IMR-90 (cell line): ENCODE measurements at regions not wholly inside any gene's neighbourhood (a gene's known extent, or its start where the extent isn't known, plus 50 kb on each side); places are given as distances from the start of the nearest gene placed in this dataset.

ENCODE experiments used
- ATAC-seq: fragments of 200-7000 bp; cut with Tn5 transposase; 2 replicates; pipeline ENCODE4 v1.9.1; 2020; ENCODE audit warnings: low read depth, mild to moderate bottlenecking, moderate library complexity
- BruUV-seq: library from RNA; stranded (reverse); fragments of 400-500 nt; replicated peaks from 2 replicates; lab custom pipeline; 2021; lab: Mats Ljungman, UMichigan
- CTCF ChIA-PET: fragments of 300-600 bp; formaldehyde crosslinking; extraction: SDS; loops from one replicate; lab custom pipeline; 2021; ENCODE audit warnings: antibody characterized with exemption; lab: Yijun Ruan, JAX
- POLR2A ChIA-PET: fragments of 300-600 bp; sonication (Branson Sonifier 250); formaldehyde crosslinking; loops from one replicate; lab custom pipeline; 2022; ENCODE audit warnings: antibody characterized with exemption; ENCODE audit not compliant: unreplicated experiment; lab: Charles Lee
- DNase-seq: peaks from one replicate; pipeline ENCODE4 v3.0.0; 2013
- H2AFZ ChIP-seq: replicated peaks from 2 replicates; pipeline ENCODE3; 2013; ENCODE audit warnings: low read length, mild to moderate bottlenecking; ENCODE audit not compliant: poor library complexity
- H2AK5ac ChIP-seq: 2 replicates; pipeline ENCODE4 v1.6.1; 2013; ENCODE audit warnings: low read depth, low read length, inconsistent platforms
- H2AK9ac ChIP-seq: replicated peaks from 2 replicates; pipeline ENCODE3; 2013; ENCODE audit warnings: mild to moderate bottlenecking, low read depth, low read length, moderate library complexity; ENCODE audit not compliant: poor library complexity
- H2BK120ac ChIP-seq: 2 replicates; pipeline ENCODE4 v1.6.1; 2013; ENCODE audit warnings: low read depth, low read length, inconsistent platforms
- H2BK15ac ChIP-seq: 3 replicates; pipeline ENCODE4 v1.6.1; 2013; ENCODE audit warnings: low read depth, low read length, inconsistent platforms
- H2BK20ac ChIP-seq: 2 replicates; pipeline ENCODE4 v1.6.1; 2013; ENCODE audit warnings: low read depth, mild to moderate bottlenecking, inconsistent platforms, low read length, moderate library complexity
- H2BK5ac ChIP-seq: 2 replicates; pipeline ENCODE4 v1.6.1; 2013; ENCODE audit warnings: mild to moderate bottlenecking, low read depth, low read length, inconsistent platforms; ENCODE audit not compliant: poor library complexity, severe bottlenecking
- H3K14ac ChIP-seq: replicated peaks from 2 replicates; pipeline ENCODE4 v1.6.1; 2013; ENCODE audit warnings: low read depth, low read length, inconsistent platforms
- H3K18ac ChIP-seq: 2 replicates; pipeline ENCODE4 v1.6.1; 2013; ENCODE audit warnings: low read depth, low read length, control low read depth
- H3K23ac ChIP-seq: 2 replicates; pipeline ENCODE4 v1.6.1; 2013; ENCODE audit warnings: low read depth, low read length, inconsistent platforms
- H3K27ac ChIP-seq: 2 replicates; pipeline ENCODE4 v1.5.1; 2013; ENCODE audit warnings: mild to moderate bottlenecking, control low read depth, low read length; ENCODE audit not compliant: insufficient read depth
- H3K27me3 ChIP-seq: 2 replicates; pipeline ENCODE4 v1.6.1; 2013; ENCODE audit warnings: low read length; ENCODE audit not compliant: control insufficient read depth, insufficient read depth
- H3K36me3 ChIP-seq: 2 replicates; pipeline ENCODE4 v1.6.1; 2013; ENCODE audit warnings: low read length, mixed read lengths; ENCODE audit not compliant: control insufficient read depth, insufficient read depth
- H3K4ac ChIP-seq: 2 replicates; pipeline ENCODE4 v1.6.1; 2013; ENCODE audit warnings: low read depth, low read length, inconsistent platforms
- H3K4me1 ChIP-seq: 2 replicates; pipeline ENCODE4 v1.6.1; 2013; ENCODE audit warnings: low read length, mixed read lengths; ENCODE audit not compliant: control insufficient read depth, insufficient read depth
- H3K4me2 ChIP-seq: 2 replicates; pipeline ENCODE4 v1.6.1; 2013; ENCODE audit warnings: low read depth, mild to moderate bottlenecking, control low read depth, low read length, moderate library complexity
- H3K4me3 ChIP-seq: 2 replicates; pipeline ENCODE4 v1.5.1; 2013; ENCODE audit warnings: low read depth, mild to moderate bottlenecking, control low read depth, low read length, moderate library complexity; ENCODE audit not compliant: insufficient read depth
- H3K56ac ChIP-seq: 2 replicates; pipeline ENCODE4 v1.6.1; 2013; ENCODE audit warnings: low read length, inconsistent platforms; ENCODE audit not compliant: insufficient read depth; ENCODE audit errors: extremely low read depth
- H3K79me1 ChIP-seq, 2 experiments: 2 replicates each; pipeline ENCODE4 v1.6.1; 2013; ENCODE audit warnings: low read length in 2 of 2, inconsistent platforms in 1 of 2, low read depth in 1 of 2
- H3K9ac ChIP-seq: 2 replicates; pipeline ENCODE4 v1.6.1; 2013; ENCODE audit warnings: low read depth, low read length, control low read depth
- H3K9me1 ChIP-seq: 2 replicates; pipeline ENCODE4 v1.6.1; 2013; ENCODE audit warnings: low read length, inconsistent platforms; ENCODE audit not compliant: insufficient read depth
- H3K9me3 ChIP-seq: 2 replicates; pipeline ENCODE4 v1.6.1; 2013; ENCODE audit warnings: low read length; ENCODE audit not compliant: control insufficient read depth, insufficient read depth
- H4K20me1 ChIP-seq: 2 replicates; pipeline ENCODE4 v1.6.1; 2013; ENCODE audit warnings: low read length, inconsistent platforms; ENCODE audit not compliant: insufficient read depth
- H4K5ac ChIP-seq: 2 replicates; pipeline ENCODE4 v1.6.1; 2013; ENCODE audit warnings: mild to moderate bottlenecking, low read depth, low read length, control low read depth
- H4K8ac ChIP-seq, 2 experiments: 2 replicates each; pipeline ENCODE4 v1.6.1; 2013; ENCODE audit warnings: low read depth in 2 of 2, low read length in 2 of 2, control low read depth in 1 of 2, inconsistent platforms in 1 of 2
- H4K91ac ChIP-seq: 2 replicates; pipeline ENCODE4 v1.6.1; 2013; ENCODE audit warnings: low read depth, low read length, inconsistent platforms; ENCODE audit not compliant: insufficient read depth
- CEBPB ChIP-seq: IDR thresholded peaks from 2 replicates; pipeline ENCODE4 v1.6.1; 2012; ENCODE audit warnings: low read depth, low read length, improper control_type of control experiment
- CHD1 ChIP-seq: IDR thresholded peaks from 2 replicates; pipeline ENCODE4 v1.6.1; 2012; ENCODE audit warnings: low read depth, low read length, improper control_type of control experiment
- WGBS, 2 experiments: methylation state at CpG; one replicate each; pipeline versions ENCODE4 v1.1.5 to v1.1.7; 2013; ENCODE audit warnings: missing lambda C conversion rate in 2 of 2; ENCODE audit not compliant: insufficient read length in 1 of 2; ENCODE audit errors: extremely low coverage in 2 of 2; 5-methylcytosine and 5-hydroxymethylcytosine counted together
- dilution Hi-C: fragments of 300-500 bp; cut with HindIII; formaldehyde crosslinking; loops from one replicate; pipeline ENCODE4 v1.14.3; 2018; ENCODE audit warnings: low sequenced_read_pairs; ENCODE audit not compliant: unreplicated experiment
- in situ Hi-C: fragments of 300-500 bp; cut with MboI; formaldehyde crosslinking; loops from 3 replicates; pipeline ENCODE4 v1.14.3; 2019; ENCODE audit warnings: low sequenced_read_pairs, inconsistent platforms, mixed read lengths
- intact Hi-C: fragments of 100-400 bp; cut with micrococcal nuclease; formaldehyde crosslinking; loops from 2 replicates; pipeline ENCODE4 v1.10.0; 2022

- H2BK5ac ChIP-seq: no peak overlapping the region
- H3K27ac ChIP-seq: no peak overlapping the region
- H3K36me3 ChIP-seq: no peaks in the 10 kb centered on the region
- H2BK120ac ChIP-seq: no peak overlapping the region
- H2BK15ac ChIP-seq: no peak overlapping the region
- DNase-seq (no peak), ATAC-seq (no peak)
- no peaks in the 10 kb centered on the region for H3K4me1 ChIP-seq
- CTCF ChIA-PET: no interaction called here
- no peak overlapping the region for H3K14ac ChIP-seq
- H4K20me1 ChIP-seq: no peaks in the 10 kb centered on the region
- TF ChIP-seq CEBPB (peak; percentile 82), CHD1 (no peak)
- H3K23ac ChIP-seq: no peak overlapping the region
- no peak overlapping the region for H3K4me3 ChIP-seq
- H4K8ac ChIP-seq: no peak overlapping the region
- H3K9me3 ChIP-seq: no peaks in the 10 kb centered on the region
- no peaks in the 10 kb centered on the region for H3K27me3 ChIP-seq
- H3K9ac ChIP-seq: no peak overlapping the region
- no peak overlapping the region for H3K56ac ChIP-seq
- no peak overlapping the region for H4K91ac ChIP-seq
- no peak overlapping the region for H2BK20ac ChIP-seq
- no peak overlapping the region for H2AFZ ChIP-seq
- no peak overlapping the region for H2AK9ac ChIP-seq
- dilution Hi-C loops (no loop called here), in situ Hi-C loops (no loop called here), intact Hi-C loops (no loop called here)
- no CpG with 5 or more reads among the region's 2 CpGs for WGBS, 2 experiments
- no peaks in the 10 kb centered on the region for H3K9me1 ChIP-seq
- no peak overlapping the region for H4K5ac ChIP-seq
- H2AK5ac ChIP-seq: no peak overlapping the region
- no peaks in the 10 kb centered on the region for H3K79me1 ChIP-seq
- POLR2A ChIA-PET: no interaction called here
- no peak overlapping the region for H3K4me2 ChIP-seq
- no peak overlapping the region for H3K4ac ChIP-seq
- H3K18ac ChIP-seq: no peak overlapping the region
- no TSS peak for BruUV-seq
These were observed 120.0 kb upstream of the FAM98A start for GRCh38 chr2:33719067-33719466.
